NOMO-1 (cell line): ENCODE measurements at regions not wholly inside any gene's neighbourhood (a gene's known extent, or its start where the extent isn't known, plus 50 kb on each side); places are given as distances from the start of the nearest gene placed in this dataset.
"Not testable (repeated sequence)": the region's sequence is repeated elsewhere in the genome, so short reads cannot be mapped to it uniquely, and the experiment has no call there.

Experiments used
- DNase-seq, 2 experiments: peaks; one replicate each; lab custom pipeline; 2025; ENCODE audit not compliant: unreplicated experiment in 2 of 2; lab: John Stamatoyannopoulos, UW

- DNase-seq: no peak
Observed at GRCh38 chr15:95162967-95163531, 931.7 kb downstream of the MCTP2 start.

DNA sequence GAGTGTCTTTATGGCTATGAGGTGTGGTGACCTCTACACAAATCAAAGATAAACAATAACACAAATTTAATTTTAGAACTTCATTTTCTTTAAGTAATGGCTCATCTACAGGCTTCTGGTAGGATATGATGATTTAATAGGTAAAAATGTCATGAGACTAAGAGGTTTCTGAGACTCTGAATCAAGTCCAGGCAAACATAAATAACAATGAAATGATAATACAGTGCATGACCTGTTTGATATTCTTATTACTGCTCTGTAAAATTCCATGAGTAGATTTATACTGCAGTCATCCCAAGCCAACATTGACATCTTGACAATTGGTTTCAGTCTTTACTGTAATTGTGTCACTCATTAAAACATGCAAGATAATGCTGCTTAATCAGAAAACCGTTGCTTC lies 936.8 kb downstream of the MCTP2 start:
- no peak for DNase-seq

- no peak for DNase-seq
Observed at GRCh38 chr15:95168951-95169431, 937.6 kb downstream of the MCTP2 start.

DNA sequence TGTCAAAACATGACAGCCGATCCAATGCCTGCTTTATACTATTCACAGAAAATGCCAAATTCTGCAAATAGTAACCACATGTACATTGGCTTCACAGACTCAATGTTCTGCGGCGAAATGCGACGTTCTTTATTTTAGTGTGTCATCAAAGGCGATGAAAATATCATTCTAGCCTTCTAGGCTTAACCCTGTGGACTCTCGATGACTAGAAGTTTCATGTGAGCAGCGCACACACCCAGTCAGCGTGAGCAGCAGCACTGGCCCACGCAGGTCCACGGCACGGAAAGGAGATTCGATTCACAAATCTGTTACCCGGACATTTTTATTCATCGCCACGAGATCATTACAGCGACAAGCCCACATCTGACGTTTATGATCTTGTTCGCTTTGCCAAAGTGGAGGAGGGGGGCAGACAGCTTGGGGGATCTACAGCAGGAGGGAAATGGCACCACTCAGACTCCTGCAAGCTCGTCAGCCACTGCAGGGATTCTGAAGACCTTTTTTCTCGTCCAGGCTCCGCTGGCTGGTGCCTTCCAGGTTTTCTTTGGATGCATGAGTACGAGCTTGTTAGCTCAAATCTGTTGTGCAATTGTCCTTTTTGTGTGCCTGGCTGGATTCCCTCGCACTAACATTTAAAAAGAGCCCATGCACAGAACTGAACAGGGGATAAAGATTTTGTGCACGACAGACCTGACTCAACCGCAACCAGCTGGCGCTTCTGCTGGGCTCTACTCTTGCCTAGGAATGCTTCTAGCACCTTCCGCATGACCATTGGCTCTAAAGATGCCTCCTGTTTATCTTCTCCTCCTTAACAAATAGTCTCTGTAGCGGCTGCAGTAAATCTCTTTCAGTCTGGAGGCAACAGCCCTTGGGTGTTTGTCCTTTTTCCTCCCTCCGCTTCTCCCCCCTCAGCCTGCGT lies 938.4 kb downstream of the MCTP2 start:
- DNase-seq: no peak

GRCh38 chr15:95170561-95171380 lies 939.4 kb downstream of the MCTP2 start:
- DNase-seq: no peak

- DNase-seq: no peak
Observed at GRCh38 chr15:95171564-95171963, 940.2 kb downstream of the MCTP2 start.

DNA sequence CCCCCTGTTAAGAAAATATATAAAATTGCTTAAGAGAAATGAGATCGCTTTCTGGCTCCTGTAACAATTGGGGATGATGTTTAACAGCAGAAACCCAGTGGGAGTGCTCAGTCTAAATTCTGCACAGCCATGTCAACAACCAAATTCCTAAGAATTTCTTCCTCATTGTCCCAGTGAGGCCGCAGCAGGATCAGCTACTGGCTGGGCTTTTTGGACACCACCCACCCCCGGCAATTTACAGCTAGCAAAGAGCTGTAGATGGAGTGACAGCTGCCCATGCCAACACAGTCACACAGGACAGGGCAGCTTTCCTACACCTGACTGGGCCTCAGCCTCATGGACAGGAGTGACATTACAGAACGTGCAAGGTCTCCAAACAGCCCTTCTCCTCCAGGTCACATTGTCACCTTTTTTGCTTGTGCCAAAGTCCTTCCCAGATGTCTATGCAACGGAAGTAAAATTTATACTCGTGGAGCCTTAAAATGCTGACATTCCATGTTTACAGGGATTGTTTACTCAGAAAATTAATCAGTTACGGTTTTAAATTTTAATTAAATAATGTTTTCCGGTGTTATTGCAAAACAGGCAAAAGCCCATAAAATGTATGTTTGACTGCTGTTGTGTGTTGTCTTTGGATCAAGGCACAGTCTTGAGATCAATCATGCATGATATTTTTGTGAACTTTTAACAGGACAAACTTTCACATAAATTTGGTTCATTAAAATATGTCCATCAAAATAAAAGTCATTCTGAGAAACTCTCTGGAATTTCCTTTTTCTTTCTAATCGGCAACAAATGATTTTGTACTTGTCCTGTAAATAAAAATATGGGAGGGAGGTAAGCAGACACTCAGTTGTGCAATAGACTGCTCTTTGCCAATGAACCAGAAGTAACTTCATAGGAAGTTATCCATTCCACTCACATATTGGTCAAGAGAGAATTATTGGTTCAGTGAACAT lies 943.2 kb downstream of the MCTP2 start:
- no peak for DNase-seq

GRCh38 chr15:95175914-95176658 lies 944.7 kb downstream of the MCTP2 start:
- DNase-seq: no peak

GRCh38 chr15:95176794-95177577 lies 945.6 kb downstream of the MCTP2 start:
- DNase-seq: no peak

DNA sequence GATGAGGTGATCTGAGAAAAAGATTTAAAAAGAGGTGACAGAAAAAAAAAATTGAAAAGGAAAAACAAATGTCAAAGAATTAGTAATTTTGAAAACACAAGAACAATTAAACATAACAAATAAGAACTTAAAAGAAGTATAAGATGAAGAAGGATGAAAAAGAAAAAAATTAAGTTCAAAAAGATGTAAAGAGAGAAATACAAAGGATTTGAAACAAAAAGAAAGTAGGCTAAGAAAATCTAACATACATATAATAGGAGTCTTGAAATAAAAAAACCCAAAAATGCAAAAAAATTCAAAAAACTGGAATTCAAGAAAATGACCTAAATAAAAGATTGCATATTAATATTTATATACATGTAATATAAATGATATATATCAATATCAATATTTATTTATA lies 949.2 kb downstream of the MCTP2 start:
- DNase-seq: no peak

- no peak for DNase-seq
Observed at GRCh38 chr15:95182091-95182490, 950.7 kb downstream of the MCTP2 start.

DNA sequence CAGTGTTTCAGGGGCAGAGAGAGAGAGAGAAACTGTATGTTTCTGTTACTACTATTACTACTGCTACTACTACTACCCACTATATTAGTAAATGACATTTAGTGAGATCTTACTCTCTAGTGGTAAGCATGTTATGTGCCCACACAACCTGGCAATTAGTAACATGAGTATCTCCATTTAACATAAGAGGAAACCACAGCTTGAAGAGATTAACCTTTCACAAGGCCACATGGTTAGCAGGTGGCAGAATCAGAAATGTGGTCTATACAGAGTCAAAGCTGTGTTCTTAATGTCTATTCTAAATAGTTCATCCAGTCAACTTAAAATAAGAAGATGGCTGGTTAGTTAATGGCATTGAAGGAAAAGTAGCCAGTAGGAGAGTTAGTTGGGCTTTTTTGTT lies 961.6 kb downstream of the MCTP2 start:
- no peak for DNase-seq

GRCh38 chr15:95194746-95195145 lies 963.4 kb downstream of the MCTP2 start:
- no peak for DNase-seq

DNA sequence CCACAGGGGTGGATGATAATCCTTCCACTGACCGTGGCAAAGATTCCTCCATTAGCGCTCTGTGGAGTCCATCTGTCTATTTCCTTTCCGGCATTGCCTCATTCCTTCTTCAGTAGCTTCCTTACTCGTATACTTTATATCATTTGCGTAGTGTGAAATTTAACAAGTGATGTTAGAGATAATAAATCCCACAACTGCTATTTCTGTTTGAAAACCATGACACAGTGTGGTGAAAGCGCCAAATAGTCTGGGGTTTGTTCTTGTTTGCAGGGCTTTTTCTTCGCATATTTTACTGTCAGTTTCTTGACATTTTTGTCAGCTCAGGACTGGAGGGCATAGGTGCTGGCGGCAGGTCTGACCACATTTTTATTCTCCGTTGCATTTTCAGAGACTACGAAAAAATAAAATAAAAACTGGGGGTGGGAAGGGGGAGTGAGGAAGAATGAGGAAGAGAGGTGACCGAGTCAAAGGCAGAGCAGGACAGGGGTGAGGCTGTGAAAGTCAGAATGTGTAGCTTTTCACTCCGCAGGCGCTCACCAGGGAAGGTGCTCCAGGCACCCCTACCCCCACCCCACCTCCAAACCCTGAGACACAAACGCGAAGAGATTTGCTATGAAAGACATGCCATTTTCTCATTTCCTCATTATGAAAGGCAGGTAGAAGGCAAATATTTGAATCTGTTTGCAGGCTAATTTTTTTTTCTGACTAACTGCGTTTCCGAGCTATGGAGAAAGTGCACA lies 965.0 kb downstream of the MCTP2 start:
- no peak for DNase-seq

GRCh38 chr15:95202569-95203349 lies 971.4 kb downstream of the MCTP2 start:
- no peak for DNase-seq

DNA sequence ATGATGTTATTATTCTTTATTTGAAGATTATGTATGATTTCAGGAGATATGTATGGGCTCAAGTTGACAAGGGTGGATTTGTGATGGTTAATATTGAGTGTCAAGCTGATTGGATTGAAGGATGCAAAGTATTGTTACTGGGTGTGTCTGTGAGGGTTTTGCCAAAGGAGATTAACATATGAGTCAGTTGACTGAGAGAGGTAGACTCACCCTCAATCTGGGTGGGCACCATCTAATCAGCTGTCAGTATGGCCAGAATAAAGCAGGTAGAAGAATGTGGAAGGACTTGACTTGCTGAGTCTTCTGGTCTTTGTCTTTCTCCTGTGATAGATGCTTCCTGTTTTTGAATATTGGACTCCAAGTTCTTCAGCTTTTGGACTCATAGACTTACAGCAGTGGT lies 973.7 kb downstream of the MCTP2 start:
- no peak for DNase-seq

DNA sequence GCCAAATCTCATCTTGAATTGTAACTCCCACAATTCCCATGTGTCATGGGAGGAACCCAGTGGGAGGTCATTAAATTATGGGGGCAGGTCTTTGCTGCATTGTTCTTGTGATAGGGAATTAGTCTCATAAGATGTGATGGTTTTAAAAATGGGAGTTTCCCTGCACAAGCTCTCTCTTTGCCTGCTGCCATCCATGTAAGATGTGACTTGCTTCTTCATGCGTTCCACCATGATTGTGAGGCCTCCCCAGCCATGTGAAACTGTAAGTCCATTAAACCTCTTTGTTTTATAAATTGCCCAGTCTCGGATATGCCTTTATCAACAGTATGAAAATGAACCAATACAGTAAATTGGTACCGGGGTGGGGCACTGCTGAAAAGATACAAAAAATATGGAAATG lies 974.5 kb downstream of the MCTP2 start:
- not testable (repeated sequence) for DNase-seq
